ENCODE measurements at regions not wholly inside any gene's neighbourhood (a gene's known extent, or its start where the extent isn't known, plus 50 kb on each side); places are given as distances from the start of the nearest gene placed in this dataset.

- Histone ChIP-seq H4K8ac (ENCODE audit: low read depth in 2 of 2, low read length in 2 of 2) (no peak overlapping the region), H2BK15ac (ENCODE audit: low read depth, low read length) (no peak overlapping the region), H2BK20ac (ENCODE audit: low read depth, low read length) (no peak overlapping the region), H3K9me1 (ENCODE audit: insufficient read depth, low read length) (no peaks in the 10 kb centered on the region), H3K4me1 (ENCODE audit: control insufficient read depth, insufficient read depth, low read length) (no peaks in the 10 kb centered on the region; the same call in 1 of the 2 replicates), H3K9ac (ENCODE audit: low read depth, low read length) (no peak overlapping the region), H3K4me2 (ENCODE audit: low read depth, low read length) (no peak overlapping the region), H4K5ac (ENCODE audit: low read depth, low read length) (no peak overlapping the region), H4K91ac (ENCODE audit: insufficient read depth, low read depth, low read length) (no peak overlapping the region), H2AFZ (replicated peaks; ENCODE audit: low read length, poor library complexity) (no peak overlapping the region), H3K4me3 (ENCODE audit: insufficient read depth, low read depth, low read length) (no peak overlapping the region), H3K27me3 (ENCODE audit: control insufficient read depth, insufficient read depth, low read length) (no peaks in the 10 kb centered on the region; the same call in 1 of the 2 replicates), H3K27ac (ENCODE audit: insufficient read depth, low read length) (no peak overlapping the region), H2AK9ac (replicated peaks; ENCODE audit: low read depth, low read length, poor library complexity) (no peak overlapping the region), H2AK5ac (ENCODE audit: low read depth, low read length) (no peak overlapping the region), H3K36me3 (ENCODE audit: control insufficient read depth, insufficient read depth, low read length) (no peaks in the 10 kb centered on the region), H3K56ac (ENCODE audit: extremely low read depth, insufficient read depth, low read length) (no peak overlapping the region), H4K20me1 (ENCODE audit: insufficient read depth, low read length) (no peaks in the 10 kb centered on the region), H3K18ac (ENCODE audit: low read depth, low read length) (no peak overlapping the region), H3K9me3 (ENCODE audit: control insufficient read depth, insufficient read depth, low read length) (no peaks in the 10 kb centered on the region), H3K14ac (replicated peaks; ENCODE audit: low read depth, low read length) (no peak overlapping the region), H2BK5ac (ENCODE audit: low read depth, low read length, poor library complexity, severe bottlenecking) (no peak overlapping the region), H3K79me1 (ENCODE audit: low read depth in 1 of 2, low read length in 2 of 2) (no peaks in the 10 kb centered on the region), H3K4ac (ENCODE audit: low read depth, low read length) (no peak overlapping the region), H2BK120ac (ENCODE audit: low read depth, low read length) (no peak overlapping the region), H3K23ac (ENCODE audit: low read depth, low read length) (no peak overlapping the region)
- no peak for ATAC-seq (ENCODE audit: low read depth)
- BruUV-seq (replicated peaks) = no TSS peak
- in situ Hi-C loops (cut with MboI; ENCODE audit: low sequenced_read_pairs) = no loop called here
- POLR2A ChIA-PET (ENCODE audit: unreplicated experiment) = no interaction called here
- DNase-seq = no peak
- intact Hi-C loops (cut with micrococcal nuclease) = no loop called here
- no CpG with 5 or more reads among the region's 6 CpGs for WGBS, 2 experiments (ENCODE audit: extremely low coverage in 2 of 2, insufficient read length in 1 of 2)
- no peak for TF ChIP-seq MXI1 (IDR thresholded peaks at IDR 0.05; ENCODE audit: borderline replicate concordance, low read depth, low read length)
- TF ChIP-seq CHD1 (IDR thresholded peaks at IDR 0.05; ENCODE audit: low read depth, low read length) = no peak
- no peak for TF ChIP-seq USF2 (IDR thresholded peaks at IDR 0.05; ENCODE audit: low read depth, low read length)
- no peak for TF ChIP-seq RFX5 (IDR thresholded peaks at IDR 0.05; ENCODE audit: low read depth, low read length)
- TF ChIP-seq CTCF (conservative IDR thresholded peaks at IDR 0.05; ENCODE audit: low read depth, low read length) = no peak
- TF ChIP-seq POLR2A (IDR thresholded peaks at IDR 0.05; ENCODE audit: low read depth, low read length) = no peak
- no peak for TF ChIP-seq CEBPB (IDR thresholded peaks at IDR 0.05; ENCODE audit: low read depth, low read length)
- TF ChIP-seq BHLHE40 (IDR thresholded peaks at IDR 0.05; ENCODE audit: low read depth, low read length) = no peak
- TF ChIP-seq RCOR1 (IDR thresholded peaks at IDR 0.05; ENCODE audit: insufficient replicate concordance, low read length) = no peak
- TF ChIP-seq NFE2L2 (IDR thresholded peaks at IDR 0.05; ENCODE audit: low read depth, low read length) = no peak
- TF ChIP-seq MAFK (IDR thresholded peaks at IDR 0.05; ENCODE audit: low read depth, low read length) = no peak
- dilution Hi-C loops (cut with HindIII; ENCODE audit: low sequenced_read_pairs, unreplicated experiment) = no loop called here
- CTCF ChIA-PET = no interaction called here
Measured at GRCh38 chr16:73364413-73364812, 316.5 kb upstream of the ZFHX3 start.
